ENCODE measurements at regions not wholly inside any gene's neighbourhood (a gene's known extent, or its start where the extent isn't known, plus 50 kb on each side); places are given as distances from the start of the nearest gene placed in this dataset.
"Not testable (repeated sequence)": the region's sequence is repeated elsewhere in the genome, so short reads cannot be mapped to it uniquely, and the experiment has no call there.

- not testable (repeated sequence) for DNase-seq
Observed at GRCh38 chr22:22296047-22296446, 51.5 kb downstream of the VPREB1 start.

DNA sequence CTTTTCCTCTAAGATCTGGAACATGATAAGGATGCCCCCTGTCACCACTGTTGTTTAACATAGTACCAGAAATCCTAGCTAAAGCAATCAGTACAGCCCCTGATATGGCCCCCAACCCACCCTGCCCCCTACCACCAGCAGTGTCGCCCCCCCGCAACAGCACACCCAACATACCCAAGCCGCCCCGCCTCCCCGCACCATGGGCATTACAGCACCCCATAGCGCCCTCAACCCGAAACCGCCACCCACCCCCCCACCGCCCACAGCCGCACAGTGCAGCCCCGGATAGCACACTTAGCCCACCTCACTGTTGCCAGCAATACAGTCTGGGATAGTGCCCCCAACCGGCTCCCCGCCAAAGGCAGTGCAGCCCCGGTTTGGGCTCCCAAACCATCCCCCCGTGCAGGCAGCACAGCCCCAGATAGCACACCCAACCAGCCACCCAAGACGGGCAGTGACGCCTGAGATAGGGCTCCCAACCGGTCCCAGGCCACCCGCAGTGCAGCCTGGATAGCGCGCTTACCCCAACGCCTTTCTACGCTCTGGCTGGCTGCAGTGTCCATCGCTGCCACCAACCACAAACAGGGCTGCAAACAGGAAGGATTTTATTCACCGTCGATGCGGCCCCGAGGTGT is 52.7 kb downstream of the VPREB1 start:
- DNase-seq = not testable (repeated sequence)

GRCh38 chr22:22297794-22298653 is 53.4 kb downstream of the VPREB1 start:
- DNase-seq = peak; percentile 60 to 65

- DNase-seq = not testable (repeated sequence)
Observed at GRCh38 chr22:22298654-22299009, 54.0 kb downstream of the VPREB1 start.

GRCh38 chr22:22300511-22300910 is 55.9 kb downstream of the VPREB1 start:
- DNase-seq = not testable (repeated sequence)

DNA sequence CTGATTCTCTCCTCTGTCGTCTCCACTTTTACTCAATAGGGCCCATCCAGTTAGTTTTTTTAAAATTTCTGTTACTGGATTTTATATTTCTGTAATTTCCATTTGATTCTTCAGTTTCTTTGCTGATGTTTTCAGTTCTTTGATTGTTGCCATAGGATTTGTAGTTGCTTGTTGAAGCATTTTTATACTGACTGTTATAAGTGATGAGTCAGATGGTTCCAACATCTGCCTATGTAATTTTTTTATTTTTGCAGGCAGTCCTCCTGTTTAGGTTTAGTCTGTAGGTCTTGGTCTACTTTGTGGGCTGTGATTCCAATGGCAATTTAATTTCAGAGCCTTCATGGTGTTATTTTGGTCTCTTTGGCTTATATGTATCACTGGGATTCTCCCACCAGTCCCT is 56.4 kb downstream of the VPREB1 start:
- not testable (repeated sequence) for DNase-seq

GRCh38 chr22:22316589-22316988 is 72.0 kb downstream of the VPREB1 start:
- DNase-seq = no peak

DNA sequence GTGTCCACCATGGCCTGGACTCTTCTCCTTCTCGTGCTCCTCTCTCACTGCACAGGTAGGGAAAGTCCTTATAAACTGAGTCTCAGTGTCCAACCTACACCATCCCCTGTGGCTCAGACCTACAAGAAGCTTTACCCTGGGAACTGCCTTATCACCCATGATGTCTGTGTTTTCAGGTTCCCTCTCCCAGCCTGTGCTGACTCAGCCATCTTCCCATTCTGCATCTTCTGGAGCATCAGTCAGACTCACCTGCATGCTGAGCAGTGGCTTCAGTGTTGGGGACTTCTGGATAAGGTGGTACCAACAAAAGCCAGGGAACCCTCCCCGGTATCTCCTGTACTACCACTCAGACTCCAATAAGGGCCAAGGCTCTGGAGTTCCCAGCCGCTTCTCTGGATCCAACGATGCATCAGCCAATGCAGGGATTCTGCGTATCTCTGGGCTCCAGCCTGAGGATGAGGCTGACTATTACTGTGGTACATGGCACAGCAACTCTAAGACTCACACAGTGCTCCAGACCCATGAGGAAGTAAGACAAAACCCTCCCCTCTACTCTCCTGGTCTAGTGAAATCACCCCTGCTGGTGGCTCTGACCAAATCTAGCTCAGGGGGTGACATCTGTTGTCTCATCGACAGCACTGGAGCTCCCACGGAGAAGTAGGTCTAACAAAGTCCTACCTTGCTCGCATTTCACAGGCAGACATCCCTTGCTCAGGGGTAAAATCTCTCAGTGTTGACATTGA is 74.3 kb downstream of the VPREB1 start:
- DNase-seq = no peak

DNA sequence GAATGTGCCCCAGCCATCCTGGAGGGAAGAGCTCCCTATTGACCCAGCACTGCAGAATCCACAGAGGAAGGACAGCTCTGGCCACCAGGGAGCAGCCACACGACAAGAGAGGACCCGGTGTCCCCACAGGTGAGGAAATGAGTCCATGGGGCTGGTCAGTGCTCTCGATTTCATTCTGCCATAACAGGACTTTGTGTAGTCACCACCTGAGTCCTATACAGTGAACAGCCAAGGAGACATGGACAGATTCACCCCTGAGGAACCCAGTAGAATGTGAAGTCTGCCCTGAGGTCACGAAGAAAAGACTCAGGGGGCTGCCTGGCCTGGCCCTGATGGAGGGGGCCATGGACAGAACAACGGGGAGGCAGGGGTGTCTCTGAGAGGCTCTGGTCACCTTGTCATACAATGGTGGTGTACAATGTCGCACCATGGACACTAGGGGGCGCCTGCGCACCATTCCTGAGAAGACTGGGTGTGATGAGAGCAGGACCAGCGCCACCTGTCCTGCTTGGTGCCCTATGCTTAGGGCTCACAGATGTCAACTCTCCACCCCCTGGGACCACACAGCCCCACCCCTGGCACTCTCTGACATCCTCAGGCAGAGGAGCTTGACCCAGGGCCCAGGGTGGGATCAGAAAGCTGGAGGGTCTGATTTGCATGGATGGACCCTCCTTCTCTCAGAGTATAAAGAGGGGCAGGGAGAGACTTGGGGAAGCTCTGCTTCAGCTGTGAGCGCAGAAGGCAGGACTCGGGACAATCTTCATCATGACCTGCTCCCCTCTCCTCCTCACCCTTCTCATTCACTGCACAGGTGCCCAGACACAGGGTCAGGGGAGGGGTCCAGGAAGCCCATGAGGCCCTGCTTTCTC is 77.4 kb downstream of the VPREB1 start:
- peak; percentile 66 to 74 for DNase-seq

DNA sequence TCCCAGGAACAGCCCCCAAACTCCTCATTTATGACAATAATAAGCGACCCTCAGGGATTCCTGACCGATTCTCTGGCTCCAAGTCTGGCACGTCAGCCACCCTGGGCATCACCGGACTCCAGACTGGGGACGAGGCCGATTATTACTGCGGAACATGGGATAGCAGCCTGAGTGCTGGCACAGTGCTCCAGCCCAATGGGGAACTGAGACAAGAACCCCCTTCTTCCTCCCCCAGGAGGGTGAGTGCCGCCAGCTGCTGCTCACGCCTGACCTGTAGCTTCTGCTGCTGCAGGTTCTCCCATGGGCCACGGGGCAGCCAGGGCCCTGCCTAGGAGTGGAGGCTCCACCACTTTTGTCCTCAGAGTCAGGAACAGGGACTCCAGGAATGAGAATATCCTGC is 78.2 kb downstream of the VPREB1 start:
- no peak for DNase-seq

GRCh38 chr22:22327723-22328122 is 83.1 kb downstream of the VPREB1 start:
- DNase-seq = no peak

- DNase-seq = no peak
Observed at GRCh38 chr22:22329792-22330191, 85.2 kb downstream of the VPREB1 start.

DNA sequence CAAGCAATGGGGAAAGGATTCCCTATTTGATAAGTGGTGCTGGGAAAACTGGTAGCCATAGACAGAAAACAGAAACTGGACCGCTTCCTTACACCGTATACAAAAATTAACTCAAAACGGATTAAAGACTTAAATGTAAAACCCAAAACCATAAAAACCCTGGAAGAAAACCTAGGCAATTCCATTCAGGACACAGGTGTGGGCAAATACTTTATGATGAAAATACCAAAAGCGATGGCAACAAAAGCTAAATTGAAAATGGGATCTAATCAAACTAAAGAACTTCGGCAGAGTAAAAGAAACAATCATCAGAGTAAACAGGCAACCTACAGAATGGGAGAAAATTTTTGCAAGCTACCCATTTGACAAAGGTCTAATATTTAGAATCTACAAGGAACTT is 91.1 kb downstream of the VPREB1 start:
- not testable (repeated sequence) for DNase-seq

- DNase-seq = not testable (repeated sequence)
Observed at GRCh38 chr22:22336333-22336732, 91.7 kb downstream of the VPREB1 start.

- DNase-seq = not testable (repeated sequence)
Observed at GRCh38 chr22:22338778-22339177, 94.2 kb downstream of the VPREB1 start.

DNA sequence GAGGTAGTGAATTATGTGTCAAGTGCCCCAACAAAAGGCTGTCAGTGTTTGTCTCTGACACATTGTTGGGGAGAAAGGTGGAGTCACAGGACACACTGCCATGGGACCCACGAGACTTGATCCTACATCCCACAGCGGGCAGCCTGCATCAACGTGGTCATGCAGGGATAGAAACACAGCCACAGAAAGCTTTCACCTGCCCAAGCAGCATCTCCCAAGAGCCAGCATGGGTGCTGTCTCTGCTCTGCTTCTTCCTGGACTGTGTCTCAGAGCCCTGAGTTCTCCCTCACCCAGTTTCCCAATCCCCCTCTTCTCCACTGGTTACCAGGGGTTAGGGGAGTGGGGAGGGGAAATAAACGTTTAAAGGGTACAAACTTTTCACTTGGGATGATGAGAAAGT is 97.2 kb downstream of the VPREB1 start:
- DNase-seq = no peak

DNA sequence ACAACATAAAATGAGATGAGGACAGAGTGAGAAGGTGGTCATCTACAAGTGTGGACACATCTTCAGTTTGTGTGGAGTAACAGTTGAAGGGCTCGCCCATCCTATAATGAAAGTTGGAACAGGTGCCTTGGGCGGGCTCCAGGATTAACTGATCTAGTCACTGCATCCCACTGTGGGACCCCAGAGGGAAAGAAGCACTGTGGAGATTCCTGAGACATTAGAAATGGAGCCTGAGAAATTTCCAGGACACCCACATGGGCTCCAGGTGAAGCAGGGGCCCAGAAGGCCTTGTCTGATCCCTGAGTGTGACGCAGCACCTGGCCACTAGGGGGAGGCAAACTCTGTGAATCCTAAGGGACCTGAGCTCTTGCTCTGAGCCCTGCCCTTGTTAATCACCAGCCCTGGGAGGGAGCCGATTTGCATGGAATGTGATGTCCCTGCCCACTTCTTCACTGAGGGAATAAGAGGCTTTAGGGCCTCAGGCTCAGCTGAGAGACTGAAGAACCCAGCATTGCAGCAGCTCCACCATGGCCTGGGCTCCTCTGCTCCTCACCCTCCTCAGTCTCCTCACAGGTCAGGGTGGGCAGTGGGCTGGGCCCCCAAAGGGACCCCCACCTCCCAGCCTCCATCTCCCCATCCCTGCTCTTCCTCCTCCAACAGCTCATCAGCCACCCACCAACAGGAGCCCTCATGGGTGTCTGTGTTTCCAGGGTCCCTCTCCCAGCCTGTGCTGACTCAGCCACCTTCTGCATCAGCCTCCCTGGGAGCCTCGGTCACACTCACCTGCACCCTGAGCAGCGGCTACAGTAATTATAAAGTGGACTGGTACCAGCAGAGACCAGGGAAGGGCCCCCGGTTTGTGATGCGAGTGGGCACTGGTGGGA is 98.4 kb downstream of the VPREB1 start:
- DNase-seq = peak; percentile 67

GRCh38 chr22:22343581-22344296 is 99.2 kb downstream of the VPREB1 start:
- DNase-seq = no peak

- no peak for DNase-seq
Observed at GRCh38 chr22:22344430-22344829, 99.8 kb downstream of the VPREB1 start.

- DNase-seq = no peak
Observed at GRCh38 chr22:22345781-22346180, 101.2 kb downstream of the VPREB1 start.
